ENCODE measurements at regions not wholly inside any gene's neighbourhood (a gene's known extent, or its start where the extent isn't known, plus 50 kb on each side); places are given as distances from the start of the nearest gene placed in this dataset.

GRCh38 chr13:61700181-61700580, 284.5 kb upstream of the PCDH20 start:
- no peak for TF ChIP-seq CTCF (IDR thresholded peaks at IDR 0.05; ENCODE audit: extremely low read depth, missing control alignments)
- no peak for DNase-seq (ENCODE audit: low spot score)

GRCh38 chr13:61696676-61697075, 281.0 kb upstream of the PCDH20 start:
- no peak for DNase-seq (ENCODE audit: low spot score)
- TF ChIP-seq CTCF (IDR thresholded peaks at IDR 0.05; ENCODE audit: extremely low read depth, missing control alignments) = no peak

GRCh38 chr13:61695147-61695546, 279.5 kb upstream of the PCDH20 start:
- no peak for TF ChIP-seq CTCF (IDR thresholded peaks at IDR 0.05; ENCODE audit: extremely low read depth, missing control alignments)
- no peak for DNase-seq (ENCODE audit: low spot score)

GRCh38 chr13:61692691-61693090, 277.0 kb upstream of the PCDH20 start:
- TF ChIP-seq CTCF (IDR thresholded peaks at IDR 0.05; ENCODE audit: extremely low read depth, missing control alignments) = no peak
- DNase-seq (ENCODE audit: low spot score) = no peak

GRCh38 chr13:61685682-61686012, 270.0 kb upstream of the PCDH20 start:
- no peak for TF ChIP-seq CTCF (IDR thresholded peaks at IDR 0.05; ENCODE audit: extremely low read depth, missing control alignments)
- no peak for DNase-seq (ENCODE audit: low spot score)

- DNase-seq (ENCODE audit: low spot score) = no peak
- TF ChIP-seq CTCF (IDR thresholded peaks at IDR 0.05; ENCODE audit: extremely low read depth, missing control alignments) = no peak
Observed at GRCh38 chr13:61684976-61685681, 269.5 kb upstream of the PCDH20 start.

- DNase-seq (ENCODE audit: low spot score) = no peak
- no peak for TF ChIP-seq CTCF (IDR thresholded peaks at IDR 0.05; ENCODE audit: extremely low read depth, missing control alignments)
Observed at GRCh38 chr13:61672756-61673155, 257.1 kb upstream of the PCDH20 start.
